Neural progenitor cell (in vitro differentiated cells): ENCODE measurements at regions not wholly inside any gene's neighbourhood (a gene's known extent, or its start where the extent isn't known, plus 50 kb on each side); places are given as distances from the start of the nearest gene placed in this dataset.

ENCODE experiments used
- EZH2 ChIP-seq: fragments of 200-600 bp; sonication (generic); IDR thresholded peaks from 2 replicates; pipeline ENCODE4 v1.6.1; 2017; ENCODE audit warnings: antibody characterized with exemption, mild to moderate bottlenecking, moderate library complexity
- EZH2phosphoT487 ChIP-seq: fragments of 200-600 bp; sonication (generic); IDR thresholded peaks from 2 replicates; pipeline ENCODE4 v1.6.1; 2017; ENCODE audit warnings: antibody characterized with exemption
- TF ChIP-seq, protein P1 (sequence below): fragments of 200-600 bp; sonication (generic); IDR thresholded peaks from 2 replicates; pipeline ENCODE4 v1.5.1; 2017; ENCODE audit warnings: antibody characterized with exemption, mild to moderate bottlenecking

DNA sequence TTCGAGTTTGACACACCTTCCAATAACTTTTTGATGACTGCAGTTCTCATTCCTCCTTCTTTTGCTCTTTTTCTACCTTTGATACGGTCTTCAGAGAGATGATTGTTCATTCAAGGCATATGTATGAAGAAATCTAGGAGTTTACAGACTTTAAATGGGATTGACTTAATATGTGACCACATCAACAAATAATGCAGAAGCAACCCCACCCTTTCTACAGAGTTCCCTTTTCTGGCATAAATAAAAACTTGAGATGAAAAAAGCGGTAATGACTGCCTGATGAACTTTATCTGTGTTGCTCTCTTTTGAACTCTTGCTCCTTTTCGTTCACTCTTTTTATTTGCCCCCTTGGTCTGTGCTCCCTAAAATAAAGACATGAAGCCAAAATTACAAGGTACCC lies 161.7 kb downstream of the C7orf25 start:
- TF ChIP-seq, protein P1, sequence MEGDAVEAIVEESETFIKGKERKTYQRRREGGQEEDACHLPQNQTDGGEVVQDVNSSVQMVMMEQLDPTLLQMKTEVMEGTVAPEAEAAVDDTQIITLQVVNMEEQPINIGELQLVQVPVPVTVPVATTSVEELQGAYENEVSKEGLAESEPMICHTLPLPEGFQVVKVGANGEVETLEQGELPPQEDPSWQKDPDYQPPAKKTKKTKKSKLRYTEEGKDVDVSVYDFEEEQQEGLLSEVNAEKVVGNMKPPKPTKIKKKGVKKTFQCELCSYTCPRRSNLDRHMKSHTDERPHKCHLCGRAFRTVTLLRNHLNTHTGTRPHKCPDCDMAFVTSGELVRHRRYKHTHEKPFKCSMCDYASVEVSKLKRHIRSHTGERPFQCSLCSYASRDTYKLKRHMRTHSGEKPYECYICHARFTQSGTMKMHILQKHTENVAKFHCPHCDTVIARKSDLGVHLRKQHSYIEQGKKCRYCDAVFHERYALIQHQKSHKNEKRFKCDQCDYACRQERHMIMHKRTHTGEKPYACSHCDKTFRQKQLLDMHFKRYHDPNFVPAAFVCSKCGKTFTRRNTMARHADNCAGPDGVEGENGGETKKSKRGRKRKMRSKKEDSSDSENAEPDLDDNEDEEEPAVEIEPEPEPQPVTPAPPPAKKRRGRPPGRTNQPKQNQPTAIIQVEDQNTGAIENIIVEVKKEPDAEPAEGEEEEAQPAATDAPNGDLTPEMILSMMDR, result no peak
- TF ChIP-seq EZH2 (no peak), EZH2phosphoT487 (no peak)
